Activated naive CD8-positive, alpha-beta T cell (primary cell): ENCODE measurements at regions not wholly inside any gene's neighbourhood (a gene's known extent, or its start where the extent isn't known, plus 50 kb on each side); places are given as distances from the start of the nearest gene placed in this dataset.

ENCODE experiments used
- H3K27ac Mint-ChIP-seq: one replicate; pipeline ENCODE4 v1.8.0; 2021; ENCODE audit warnings: mixed read lengths
- H3K27me3 Mint-ChIP-seq: one replicate; pipeline ENCODE4 v1.8.0; 2021; ENCODE audit warnings: mixed read lengths
- H3K36me3 Mint-ChIP-seq: one replicate; pipeline ENCODE4 v1.8.0; 2021; ENCODE audit warnings: mixed read lengths
- H3K4me1 Mint-ChIP-seq: one replicate; pipeline ENCODE4 v1.8.0; 2021; ENCODE audit warnings: low read depth, mixed read lengths
- H3K4me3 Mint-ChIP-seq: one replicate; pipeline ENCODE4 v1.8.0; 2021; ENCODE audit warnings: mild to moderate bottlenecking, mixed read lengths
- H3K9me3 Mint-ChIP-seq: one replicate; pipeline ENCODE4 v1.8.0; 2021; ENCODE audit warnings: low read depth, mixed read lengths

GRCh38 chr16:86062271-86062965 lies 163.5 kb downstream of the IRF8 start:
- Mint-ChIP-seq H3K4me1 (no peaks in the 10 kb centered on the region), H3K4me3 (no peak overlapping the region), H3K27ac (no peak overlapping the region), H3K9me3 (no peaks in the 10 kb centered on the region), H3K36me3 (no peaks in the 10 kb centered on the region), H3K27me3 (peaks cover 4% of the 10 kb centered on the region)

- Mint-ChIP-seq H3K27me3 (peaks cover 10% of the 10 kb centered on the region), H3K36me3 (no peaks in the 10 kb centered on the region), H3K4me1 (no peaks in the 10 kb centered on the region), H3K27ac (no peak overlapping the region), H3K4me3 (no peak overlapping the region), H3K9me3 (no peaks in the 10 kb centered on the region)
Observed at GRCh38 chr16:86063760-86064405, 164.9 kb downstream of the IRF8 start.

GRCh38 chr16:86064431-86065250 lies 165.7 kb downstream of the IRF8 start:
- H3K27ac Mint-ChIP-seq: no peak overlapping the region
- no peaks in the 10 kb centered on the region for H3K9me3 Mint-ChIP-seq
- H3K27me3 Mint-ChIP-seq: peaks cover 11% of the 10 kb centered on the region
- H3K36me3 Mint-ChIP-seq: no peaks in the 10 kb centered on the region
- no peak overlapping the region for H3K4me3 Mint-ChIP-seq
- H3K4me1 Mint-ChIP-seq: no peaks in the 10 kb centered on the region

- no peaks in the 10 kb centered on the region for H3K36me3 Mint-ChIP-seq
- H3K27ac Mint-ChIP-seq: no peak overlapping the region
- no peaks in the 10 kb centered on the region for H3K4me1 Mint-ChIP-seq
- H3K27me3 Mint-ChIP-seq: peaks cover 11% of the 10 kb centered on the region
- H3K9me3 Mint-ChIP-seq: no peaks in the 10 kb centered on the region
- no peak overlapping the region for H3K4me3 Mint-ChIP-seq
Observed at GRCh38 chr16:86065711-86066110, 166.7 kb downstream of the IRF8 start.

GRCh38 chr16:86066811-86067210 lies 167.8 kb downstream of the IRF8 start:
- Mint-ChIP-seq H3K4me3 (no peak overlapping the region), H3K27ac (no peak overlapping the region), H3K9me3 (no peaks in the 10 kb centered on the region), H3K36me3 (no peaks in the 10 kb centered on the region), H3K27me3 (peaks cover 11% of the 10 kb centered on the region), H3K4me1 (no peaks in the 10 kb centered on the region)

- H3K4me3 Mint-ChIP-seq: no peak overlapping the region
- H3K9me3 Mint-ChIP-seq: no peaks in the 10 kb centered on the region
- H3K36me3 Mint-ChIP-seq: no peaks in the 10 kb centered on the region
- H3K27ac Mint-ChIP-seq: no peak overlapping the region
- peaks cover 11% of the 10 kb centered on the region for H3K27me3 Mint-ChIP-seq
- no peaks in the 10 kb centered on the region for H3K4me1 Mint-ChIP-seq
Observed at GRCh38 chr16:86067516-86067915, 168.6 kb downstream of the IRF8 start.

GRCh38 chr16:86067936-86068335 lies 169.0 kb downstream of the IRF8 start:
- Mint-ChIP-seq H3K9me3 (no peaks in the 10 kb centered on the region), H3K27ac (no peak overlapping the region), H3K36me3 (no peaks in the 10 kb centered on the region), H3K4me1 (no peaks in the 10 kb centered on the region), H3K27me3 (peaks cover 13% of the 10 kb centered on the region), H3K4me3 (no peak overlapping the region)

GRCh38 chr16:86068722-86069121 lies 169.8 kb downstream of the IRF8 start:
- Mint-ChIP-seq H3K36me3 (no peaks in the 10 kb centered on the region), H3K27me3 (peaks cover 13% of the 10 kb centered on the region), H3K27ac (no peak overlapping the region)

GRCh38 chr16:86069736-86070298 lies 170.9 kb downstream of the IRF8 start:
- no peak overlapping the region for H3K27ac Mint-ChIP-seq
- H3K9me3 Mint-ChIP-seq: no peaks in the 10 kb centered on the region
- no peaks in the 10 kb centered on the region for H3K36me3 Mint-ChIP-seq
- H3K4me1 Mint-ChIP-seq: no peaks in the 10 kb centered on the region
- no peak overlapping the region for H3K4me3 Mint-ChIP-seq
- H3K27me3 Mint-ChIP-seq: peaks cover 13% of the 10 kb centered on the region

More at GRCh38 chr16:86068722-86069121, 169.8 kb downstream of the IRF8 start:
- H3K4me3 Mint-ChIP-seq: no peak overlapping the region
- no peaks in the 10 kb centered on the region for H3K4me1 Mint-ChIP-seq
- no peaks in the 10 kb centered on the region for H3K9me3 Mint-ChIP-seq

- Mint-ChIP-seq H3K4me3 (no peak overlapping the region), H3K4me1 (no peaks in the 10 kb centered on the region), H3K27ac (no peak overlapping the region), H3K9me3 (no peaks in the 10 kb centered on the region), H3K36me3 (no peaks in the 10 kb centered on the region), H3K27me3 (peaks cover 14% of the 10 kb centered on the region)
Observed at GRCh38 chr16:86070484-86070883, 171.5 kb downstream of the IRF8 start.

- Mint-ChIP-seq H3K27me3 (peaks cover 13% of the 10 kb centered on the region), H3K36me3 (no peaks in the 10 kb centered on the region), H3K27ac (no peak overlapping the region), H3K9me3 (no peaks in the 10 kb centered on the region), H3K4me3 (no peak overlapping the region), H3K4me1 (no peaks in the 10 kb centered on the region)
Observed at GRCh38 chr16:86070971-86071370, 172.0 kb downstream of the IRF8 start.

- no peaks in the 10 kb centered on the region for H3K36me3 Mint-ChIP-seq
- H3K4me3 Mint-ChIP-seq: no peak overlapping the region
- no peak overlapping the region for H3K27ac Mint-ChIP-seq
- H3K4me1 Mint-ChIP-seq: no peaks in the 10 kb centered on the region
- peaks cover 12% of the 10 kb centered on the region for H3K27me3 Mint-ChIP-seq
- H3K9me3 Mint-ChIP-seq: no peaks in the 10 kb centered on the region
Observed at GRCh38 chr16:86071611-86072240, 172.8 kb downstream of the IRF8 start.

GRCh38 chr16:86072328-86073102 lies 173.6 kb downstream of the IRF8 start:
- Mint-ChIP-seq H3K4me1 (no peaks in the 10 kb centered on the region), H3K4me3 (no peak overlapping the region), H3K36me3 (no peaks in the 10 kb centered on the region), H3K9me3 (no peaks in the 10 kb centered on the region), H3K27ac (no peak overlapping the region), H3K27me3 (peaks cover 10% of the 10 kb centered on the region)

GRCh38 chr16:86073103-86073625 lies 174.2 kb downstream of the IRF8 start:
- Mint-ChIP-seq H3K4me3 (no peak overlapping the region), H3K36me3 (no peaks in the 10 kb centered on the region), H3K27me3 (peaks cover 10% of the 10 kb centered on the region), H3K4me1 (no peaks in the 10 kb centered on the region), H3K27ac (no peak overlapping the region), H3K9me3 (no peaks in the 10 kb centered on the region)
